NT2/D1 (cell line): ENCODE measurements at regions not wholly inside any gene's neighbourhood (a gene's known extent, or its start where the extent isn't known, plus 50 kb on each side); places are given as distances from the start of the nearest gene placed in this dataset.

Experiments
- SUZ12 ChIP-seq: IDR thresholded peaks from 2 replicates; pipeline ENCODE4 v1.6.1; 2011; ENCODE audit not compliant: insufficient read length, insufficient read depth; ENCODE audit errors: extremely low read depth
- YY1 ChIP-seq: IDR thresholded peaks from 2 replicates; pipeline ENCODE4 v1.6.1; 2011; ENCODE audit not compliant: insufficient read length, insufficient read depth
- ZNF274 ChIP-seq: IDR thresholded peaks from 2 replicates; pipeline ENCODE4 v1.6.1; 2011; ENCODE audit warnings: mild to moderate bottlenecking, low read depth, low read length

DNA sequence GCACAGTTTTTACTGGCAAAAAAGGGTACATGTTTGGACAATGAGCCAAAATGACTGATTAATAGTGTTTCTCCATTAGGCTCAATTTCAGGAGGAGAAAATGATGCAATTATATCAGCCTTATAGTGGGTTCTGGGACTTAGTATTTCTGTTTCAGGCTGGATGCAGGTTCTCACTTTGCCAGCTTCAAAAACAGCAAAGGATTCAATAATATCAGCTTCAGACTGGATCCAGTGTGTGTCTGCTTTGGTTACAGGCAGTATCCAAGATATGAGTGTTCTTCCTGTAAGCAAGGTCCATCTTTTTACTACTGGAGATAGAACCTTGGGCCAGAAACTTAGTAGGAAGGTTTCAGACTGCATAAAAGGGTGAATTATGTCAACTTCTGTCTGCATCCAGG is 790.9 kb upstream of the AMELY start:
- TF ChIP-seq ZNF274 (no peak), SUZ12 (no peak), YY1 (no peak)
